PC-3 (cell line): ENCODE measurements at regions not wholly inside any gene's neighbourhood (a gene's known extent, or its start where the extent isn't known, plus 50 kb on each side); places are given as distances from the start of the nearest gene placed in this dataset.

Experiments
- EZH2 ChIP-seq: fragments of 300-600 bp; sonication (generic); IDR thresholded peaks from one replicate; pipeline ENCODE4 v1.6.1; 2017; ENCODE audit warnings: antibody characterized with exemption, mild to moderate bottlenecking, low read length; ENCODE audit not compliant: unreplicated experiment
- TF ChIP-seq, protein P1 (sequence below): fragments of 300-600 bp; sonication (generic); conservative IDR thresholded peaks from 2 replicates; pipeline ENCODE4 v1.5.1; 2017; ENCODE audit warnings: antibody characterized with exemption, low read depth, mild to moderate bottlenecking, low read length

DNA sequence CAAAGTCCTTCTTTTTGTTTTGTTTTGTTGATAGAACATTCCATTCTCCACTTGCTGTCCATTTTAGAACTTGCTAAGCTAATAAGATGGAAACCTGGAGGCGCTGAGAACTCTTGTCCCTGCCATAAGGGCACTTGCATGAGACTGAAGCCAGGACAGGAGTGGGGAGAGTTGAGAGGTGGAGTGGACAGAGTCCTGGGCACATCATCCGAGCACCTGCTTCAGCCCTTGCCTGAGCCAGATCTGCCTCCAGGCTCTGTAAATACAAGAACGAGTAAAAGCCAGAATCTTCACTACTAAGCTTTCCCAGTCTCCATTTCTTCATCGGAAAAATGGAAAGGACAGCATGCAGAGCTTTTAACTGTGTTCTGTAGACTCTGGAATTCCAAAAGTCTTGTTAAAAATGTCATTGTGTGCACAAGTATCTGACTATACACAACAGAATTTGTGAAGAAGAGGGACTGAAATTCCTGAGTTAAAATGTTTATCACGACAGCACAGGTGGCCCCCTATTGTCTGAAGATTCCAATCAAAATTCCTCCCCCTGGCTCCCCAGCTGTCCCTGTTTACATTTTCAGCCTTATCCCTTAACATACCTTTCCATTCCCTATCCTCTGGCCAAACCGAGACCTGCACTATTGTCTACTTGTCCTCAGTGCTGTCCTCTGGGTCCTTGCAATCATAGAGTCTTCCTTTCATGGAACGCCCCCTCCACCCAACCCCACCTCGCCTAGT lies 498.2 kb upstream of the TNP1 start:
- TF ChIP-seq, protein P1, sequence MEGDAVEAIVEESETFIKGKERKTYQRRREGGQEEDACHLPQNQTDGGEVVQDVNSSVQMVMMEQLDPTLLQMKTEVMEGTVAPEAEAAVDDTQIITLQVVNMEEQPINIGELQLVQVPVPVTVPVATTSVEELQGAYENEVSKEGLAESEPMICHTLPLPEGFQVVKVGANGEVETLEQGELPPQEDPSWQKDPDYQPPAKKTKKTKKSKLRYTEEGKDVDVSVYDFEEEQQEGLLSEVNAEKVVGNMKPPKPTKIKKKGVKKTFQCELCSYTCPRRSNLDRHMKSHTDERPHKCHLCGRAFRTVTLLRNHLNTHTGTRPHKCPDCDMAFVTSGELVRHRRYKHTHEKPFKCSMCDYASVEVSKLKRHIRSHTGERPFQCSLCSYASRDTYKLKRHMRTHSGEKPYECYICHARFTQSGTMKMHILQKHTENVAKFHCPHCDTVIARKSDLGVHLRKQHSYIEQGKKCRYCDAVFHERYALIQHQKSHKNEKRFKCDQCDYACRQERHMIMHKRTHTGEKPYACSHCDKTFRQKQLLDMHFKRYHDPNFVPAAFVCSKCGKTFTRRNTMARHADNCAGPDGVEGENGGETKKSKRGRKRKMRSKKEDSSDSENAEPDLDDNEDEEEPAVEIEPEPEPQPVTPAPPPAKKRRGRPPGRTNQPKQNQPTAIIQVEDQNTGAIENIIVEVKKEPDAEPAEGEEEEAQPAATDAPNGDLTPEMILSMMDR: no peak
- TF ChIP-seq EZH2: no peak
